ENCODE measurements at regions not wholly inside any gene's neighbourhood (a gene's known extent, or its start where the extent isn't known, plus 50 kb on each side); places are given as distances from the start of the nearest gene placed in this dataset.

DNA sequence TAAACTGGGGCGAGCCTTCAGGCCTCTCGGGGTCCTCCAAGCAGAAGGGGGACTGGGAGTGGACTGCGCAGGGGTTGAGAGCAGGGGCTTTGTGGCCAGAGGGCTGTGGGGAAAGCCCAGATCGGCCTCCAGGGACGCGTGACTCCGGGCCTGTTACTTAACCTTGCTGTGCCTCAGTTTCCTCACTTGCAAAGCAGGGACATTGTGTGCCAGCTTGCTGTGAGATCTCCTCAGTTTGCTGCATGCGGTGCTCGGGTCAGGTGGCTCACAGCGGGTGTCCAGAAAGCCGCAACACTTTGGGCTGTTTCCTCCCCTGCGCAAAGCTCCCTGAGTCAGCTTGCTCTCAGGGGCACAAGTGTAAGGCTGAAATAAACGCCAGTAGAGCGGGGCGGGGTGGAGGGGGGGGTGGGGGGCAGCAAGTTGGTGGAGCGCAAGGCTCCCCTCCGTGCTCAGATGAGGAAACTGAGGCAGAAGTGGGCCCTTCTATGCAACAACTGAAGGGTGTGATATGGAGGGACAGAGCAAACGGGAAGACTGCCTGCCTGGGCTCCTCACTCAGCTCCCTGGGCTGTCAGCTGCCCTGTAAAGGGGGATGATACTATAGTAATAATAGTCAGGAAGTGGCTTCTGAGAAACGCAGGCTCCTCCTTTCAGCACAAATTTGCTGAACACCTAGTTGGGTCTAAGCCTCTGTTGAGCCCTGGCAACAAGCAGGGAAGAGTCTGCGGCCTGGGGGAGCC, 101.0 kb downstream of the HMX1 start:
- no peaks in the 10 kb centered on the region for H3K4me1 ChIP-seq
- intact Hi-C loops (cut with DNase I; ENCODE audit: low total_unique reads): no loop called here
- H3K9me3 ChIP-seq: no peaks in the 10 kb centered on the region
- TF ChIP-seq, protein P1, sequence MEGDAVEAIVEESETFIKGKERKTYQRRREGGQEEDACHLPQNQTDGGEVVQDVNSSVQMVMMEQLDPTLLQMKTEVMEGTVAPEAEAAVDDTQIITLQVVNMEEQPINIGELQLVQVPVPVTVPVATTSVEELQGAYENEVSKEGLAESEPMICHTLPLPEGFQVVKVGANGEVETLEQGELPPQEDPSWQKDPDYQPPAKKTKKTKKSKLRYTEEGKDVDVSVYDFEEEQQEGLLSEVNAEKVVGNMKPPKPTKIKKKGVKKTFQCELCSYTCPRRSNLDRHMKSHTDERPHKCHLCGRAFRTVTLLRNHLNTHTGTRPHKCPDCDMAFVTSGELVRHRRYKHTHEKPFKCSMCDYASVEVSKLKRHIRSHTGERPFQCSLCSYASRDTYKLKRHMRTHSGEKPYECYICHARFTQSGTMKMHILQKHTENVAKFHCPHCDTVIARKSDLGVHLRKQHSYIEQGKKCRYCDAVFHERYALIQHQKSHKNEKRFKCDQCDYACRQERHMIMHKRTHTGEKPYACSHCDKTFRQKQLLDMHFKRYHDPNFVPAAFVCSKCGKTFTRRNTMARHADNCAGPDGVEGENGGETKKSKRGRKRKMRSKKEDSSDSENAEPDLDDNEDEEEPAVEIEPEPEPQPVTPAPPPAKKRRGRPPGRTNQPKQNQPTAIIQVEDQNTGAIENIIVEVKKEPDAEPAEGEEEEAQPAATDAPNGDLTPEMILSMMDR (IDR thresholded peaks at IDR 0.05): no peak
- peak in 1 of 2 donors; percentile 33 for DNase-seq
- no peak overlapping the region for H3K4me3 ChIP-seq
- peaks cover 0 to 44% of the 10 kb centered on the region in 2 donors for H3K27me3 ChIP-seq
- no peaks in the 10 kb centered on the region for H3K36me3 ChIP-seq
- no peak overlapping the region for H3K27ac ChIP-seq

DNA sequence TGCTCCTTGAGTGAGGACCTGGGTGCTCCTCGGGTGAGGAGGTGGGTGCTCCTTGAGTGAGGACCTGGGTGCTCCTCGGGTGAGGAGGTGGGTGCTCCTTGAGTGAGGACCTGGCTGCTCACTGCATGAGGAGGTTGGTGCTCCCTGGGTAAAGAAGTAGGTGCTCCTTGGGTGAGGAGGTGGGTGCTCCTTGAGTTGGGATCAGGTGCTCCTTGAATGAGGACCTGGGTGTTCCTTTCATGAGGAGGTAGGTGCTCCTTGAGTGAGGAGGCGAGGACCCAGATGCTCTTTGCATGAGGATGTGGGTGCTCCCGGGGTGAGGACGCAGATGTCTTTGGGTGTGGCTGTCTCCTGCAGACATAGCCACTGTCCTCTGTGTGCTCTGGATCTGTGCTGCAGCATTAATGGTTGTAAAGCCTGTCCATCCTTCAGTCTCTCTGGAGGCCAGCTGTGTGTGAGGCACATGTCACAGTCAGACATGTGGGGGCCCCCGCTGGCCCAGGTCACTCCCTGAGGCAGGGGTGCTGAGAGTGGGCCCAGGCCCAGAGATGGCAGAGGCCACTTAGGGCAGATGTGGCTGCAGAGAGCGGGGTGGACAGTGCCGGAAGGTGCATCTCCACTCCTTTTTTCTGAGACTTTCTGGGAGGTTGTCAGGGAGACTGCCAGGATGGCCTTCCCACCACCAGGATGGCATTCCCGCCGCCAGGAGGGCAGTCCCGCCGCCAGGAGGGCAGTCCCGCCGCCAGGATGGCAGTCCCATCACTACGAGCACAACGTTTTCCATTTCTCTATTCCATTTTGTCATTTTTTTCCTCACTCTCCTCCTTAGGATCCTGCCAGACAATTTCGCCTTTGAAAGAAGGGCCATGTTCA, 101.8 kb downstream of the HMX1 start:
- DNase-seq: peak in 1 of 2 donors; percentile 29
- intact Hi-C loops (cut with DNase I; ENCODE audit: low total_unique reads): no loop called here
- Histone ChIP-seq H3K4me1 (no peaks in the 10 kb centered on the region), H3K27ac (no peak overlapping the region), H3K36me3 (no peaks in the 10 kb centered on the region), H3K9me3 (no peaks in the 10 kb centered on the region), H3K27me3 (peaks cover 0 to 52% of the 10 kb centered on the region in 2 donors), H3K4me3 (no peak overlapping the region)
- TF ChIP-seq, protein P1 (IDR thresholded peaks at IDR 0.05): no peak

DNA sequence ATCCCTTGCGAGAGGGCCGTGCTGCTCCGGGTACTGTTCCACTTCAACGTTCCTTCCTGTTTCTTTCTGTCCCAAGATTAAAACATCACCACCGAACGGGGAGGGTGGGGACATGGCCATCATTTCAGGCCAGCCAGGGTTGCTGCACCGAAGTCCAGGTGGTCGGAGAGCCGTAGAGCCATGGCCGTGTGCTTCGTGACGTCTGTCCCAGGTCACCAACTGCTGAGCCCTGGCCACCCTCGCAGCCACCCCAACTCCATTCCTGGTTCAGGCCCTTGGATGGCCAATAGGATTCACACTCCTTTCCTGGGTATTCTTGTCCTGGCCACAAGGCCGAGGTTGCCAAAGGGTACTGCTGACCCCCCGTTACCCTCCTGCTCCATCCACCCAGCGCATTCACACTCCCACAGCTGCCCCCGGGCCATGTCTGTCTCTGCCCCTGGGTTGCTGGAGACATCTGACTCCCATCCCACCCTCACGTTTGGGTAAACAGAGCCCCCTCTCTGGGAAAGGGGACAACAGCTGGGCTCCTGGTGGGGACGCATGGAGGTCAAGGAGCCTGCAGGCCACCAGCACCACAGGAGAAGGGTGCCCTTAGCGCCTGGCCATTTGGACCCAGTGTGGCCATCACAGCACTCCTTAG, 103.2 kb downstream of the HMX1 start:
- TF ChIP-seq, protein P1 (IDR thresholded peaks at IDR 0.05): no peak
- intact Hi-C loops (cut with DNase I; ENCODE audit: low total_unique reads): no loop called here
- H3K4me1 ChIP-seq: no peaks in the 10 kb centered on the region
- DNase-seq: peak in 1 of 2 donors; percentile 37
- no peaks in the 10 kb centered on the region for H3K9me3 ChIP-seq
- H3K4me3 ChIP-seq: no peak overlapping the region
- H3K27ac ChIP-seq: no peak overlapping the region
- peaks cover 0 to 55% of the 10 kb centered on the region in 2 donors for H3K27me3 ChIP-seq
- H3K36me3 ChIP-seq: no peaks in the 10 kb centered on the region

DNA sequence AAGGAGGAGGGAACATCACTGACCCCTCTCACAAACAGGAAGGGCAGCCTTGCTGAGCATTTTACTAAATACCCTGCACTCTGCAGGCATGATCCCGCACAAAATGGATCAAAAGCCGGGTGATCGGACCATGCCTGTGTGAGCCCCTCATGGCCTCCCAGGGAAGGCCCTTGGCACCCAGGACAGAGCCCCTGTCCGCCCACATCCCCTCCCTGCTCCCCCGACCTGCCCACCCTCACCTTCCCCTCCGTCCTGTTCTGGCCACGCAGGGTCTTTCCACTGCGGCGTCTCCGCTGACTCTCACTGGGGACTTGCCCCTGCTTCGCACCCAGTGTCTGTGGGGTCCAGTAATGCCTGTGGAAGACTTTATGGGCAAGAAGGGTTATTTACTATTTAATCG, 105.0 kb downstream of the HMX1 start:
- Histone ChIP-seq H3K9me3 (no peaks in the 10 kb centered on the region), H3K4me3 (no peak overlapping the region), H3K36me3 (no peaks in the 10 kb centered on the region), H3K27ac (no peak overlapping the region), H3K27me3 (peaks cover 0 to 66% of the 10 kb centered on the region in 2 donors), H3K4me1 (no peaks in the 10 kb centered on the region)
- peak; percentile 13 to 39 for DNase-seq
- intact Hi-C loops (cut with DNase I; ENCODE audit: low total_unique reads): no loop called here
- TF ChIP-seq, protein P1 (IDR thresholded peaks at IDR 0.05): no peak

GRCh38 chr4:8765631-8766590, 105.7 kb downstream of the HMX1 start:
- peaks cover 0 to 66% of the 10 kb centered on the region in 2 donors for H3K27me3 ChIP-seq
- intact Hi-C loops (cut with DNase I; ENCODE audit: low total_unique reads): no loop called here
- H3K4me1 ChIP-seq: no peaks in the 10 kb centered on the region
- H3K4me3 ChIP-seq: no peak overlapping the region
- H3K9me3 ChIP-seq: no peaks in the 10 kb centered on the region
- TF ChIP-seq, protein P1 (IDR thresholded peaks at IDR 0.05): no peak
- peak; percentile 11 to 53 for DNase-seq
- H3K27ac ChIP-seq: no peak overlapping the region
- no peaks in the 10 kb centered on the region for H3K36me3 ChIP-seq
